ENCODE measurements at regions not wholly inside any gene's neighbourhood (a gene's known extent, or its start where the extent isn't known, plus 50 kb on each side); places are given as distances from the start of the nearest gene placed in this dataset.

- TF ChIP-seq GMEB1 (CRISPR knock-in tag; IDR thresholded peaks at IDR 0.05) (no peak), MLLT1 (IDR thresholded peaks at IDR 0.05) (no peak), SNIP1 (IDR thresholded peaks at IDR 0.05; ENCODE audit: low read depth) (no peak), ZNF280B (CRISPR knock-in tag; IDR thresholded peaks at IDR 0.05) (no peak)
Observed at GRCh38 chr2:168344706-168345105, 97.3 kb upstream of the STK39 start (continued).

DNA sequence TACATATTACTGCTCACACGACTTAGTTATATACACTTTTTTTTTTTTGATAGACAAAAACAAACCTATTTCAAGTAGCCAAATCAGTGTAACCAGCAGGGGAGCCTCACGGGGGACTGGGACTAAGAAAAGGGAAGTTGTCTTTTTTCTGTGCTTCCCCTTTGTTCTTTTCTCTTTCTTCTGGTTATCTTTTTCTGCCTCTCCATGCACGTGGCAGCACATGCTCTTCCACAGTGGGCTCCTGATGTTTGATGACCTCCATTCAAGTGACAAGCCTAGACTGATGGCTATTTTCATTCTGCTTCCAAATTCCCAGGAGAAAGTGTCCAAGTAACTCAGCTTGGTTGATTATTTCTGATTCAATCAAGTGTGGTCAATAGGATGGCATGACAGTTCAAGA is 98.2 kb upstream of the STK39 start:
- no peak overlapping the region for H2AFZ ChIP-seq (ENCODE audit: low read depth, low read length)
- ATAC-seq (no peak), DNase-seq (ENCODE audit: extremely low read depth in 1 of 4, low spot score in 3 of 4) (no peak), FAIRE-seq (no peak)
- in situ Hi-C loops (cut with MboI) (loop anchor here (5.0 to 10.0 kb wide), 3 partner anchors 412 to 879 kb away; no protein-coding TSS in a partner anchor), intact Hi-C loops (cut with micrococcal nuclease) (loop anchor here (5.0 to 10.0 kb wide), 4 partner anchors 427 to 877 kb away; no protein-coding TSS in a partner anchor)
- H3K4me3 ChIP-seq = no peak overlapping the region
- H3K27me3 ChIP-seq (ENCODE audit: control insufficient read depth in 2 of 2, insufficient read depth in 2 of 2, low read length in 2 of 2) = peaks cover 4 to 7% of the 10 kb centered on the region in 2 experiments; a peak in 2 of 5 replicates
- no peak overlapping the region for H3K9ac ChIP-seq (ENCODE audit: insufficient read depth in 1 of 2, low read depth in 2 of 2, low read length in 2 of 2)
- no peak overlapping the region for H3K4me2 ChIP-seq (ENCODE audit: insufficient read depth, low read length)
- no peak overlapping the region for H3K27ac ChIP-seq (ENCODE audit: extremely low read depth, low read depth, low read length)
- no peaks in the 10 kb centered on the region for H3K9me3 ChIP-seq (replicated peaks; ENCODE audit: control insufficient read depth, insufficient read depth, low read depth, low read length)
- no peaks in the 10 kb centered on the region; a peak in 1 of 5 replicates for H3K4me1 ChIP-seq (replicated peaks in 1 of 2; ENCODE audit: control insufficient read depth in 2 of 2, insufficient read depth in 2 of 2, low read length in 2 of 2)
- 0% methylated on average over 3 of the region's 3 CpGs for WGBS (ENCODE audit: insufficient coverage, low coverage, missing lambda C conversion rate)
- no peaks in the 10 kb centered on the region for H3K9me1 ChIP-seq (ENCODE audit: control insufficient read depth, insufficient read depth, low read length)
- H4K20me1 ChIP-seq (replicated peaks; ENCODE audit: control insufficient read depth, insufficient read depth, low read length) = no peaks in the 10 kb centered on the region
- CTCF ChIA-PET (ENCODE audit: low intra/inter-chr PET ratio) = interaction anchor here (3.0 kb wide), 1 partner anchor 575 kb away, joined by 33 read pairs; no protein-coding TSS in a partner anchor
- H3K79me2 ChIP-seq (ENCODE audit: control insufficient read depth, insufficient read depth, low read length) = no peaks in the 10 kb centered on the region
- no peaks in the 10 kb centered on the region for H3K36me3 ChIP-seq (ENCODE audit: control insufficient read depth, insufficient read depth, low read length)
- POLR2A ChIA-PET = no interaction called here
- no TSS peak for BruUV-seq (replicated peaks)
- TF ChIP-seq L3MBTL2 (IDR thresholded peaks at IDR 0.05) (peak; percentile 86), BHLHE40 (IDR thresholded peaks at IDR 0.05; ENCODE audit: low read length) (peak; percentile 56), POU5F1 (IDR thresholded peaks at IDR 0.05; ENCODE audit: borderline replicate concordance, low read depth, low read length, partially characterized antibody) (no peak), FUS (optimal IDR thresholded peaks at IDR 0.05; ENCODE audit: low read depth, low read length) (no peak), MYC (IDR thresholded peaks at IDR 0.05; ENCODE audit: low read depth, low read length) (0 out of 2 replicates have a peak, but pooled peaks have one; percentile 28), MYC (CRISPR knock-in tag; IDR thresholded peaks at IDR 0.05; ENCODE audit: borderline replicate concordance, low read depth) (no peak), SOX6 (IDR thresholded peaks at IDR 0.05) (peak; percentile 87)
- TF ChIP-seq, protein P1, sequence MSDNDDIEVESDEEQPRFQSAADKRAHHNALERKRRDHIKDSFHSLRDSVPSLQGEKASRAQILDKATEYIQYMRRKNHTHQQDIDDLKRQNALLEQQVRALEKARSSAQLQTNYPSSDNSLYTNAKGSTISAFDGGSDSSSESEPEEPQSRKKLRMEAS (CRISPR knock-in tag; IDR thresholded peaks at IDR 0.05) = peak; percentile 51; the same call in 1 of the 2 replicates

Data from K562 (cell line).